Lower lobe of right lung (tissue), 2 donors: ENCODE measurements at regions not wholly inside any gene's neighbourhood (a gene's known extent, or its start where the extent isn't known, plus 50 kb on each side); places are given as distances from the start of the nearest gene placed in this dataset.

ENCODE experiments used
- ATAC-seq, 2 donors: fragments of 200-7000 bp; cut with Tn5 transposase; one replicate each; pipeline ENCODE4 v1.9.1; 2020 to 2022; ENCODE audit warnings: mild to moderate bottlenecking in 2 of 2, moderate library complexity in 2 of 2
- DNase-seq: peaks from one replicate; pipeline ENCODE4 v3.0.0-alpha.2; 2020
- H3K27ac ChIP-seq: fragments of 200-600 bp; one replicate; pipeline ENCODE4 v1.8.0; 2022
- H3K27me3 ChIP-seq: fragments of 200-600 bp; one replicate; pipeline ENCODE4 v1.8.0; 2022; ENCODE audit warnings: low read depth
- H3K36me3 ChIP-seq: fragments of 200-600 bp; one replicate; pipeline ENCODE4 v1.8.0; 2022; ENCODE audit warnings: mild to moderate bottlenecking
- H3K4me1 ChIP-seq: fragments of 200-600 bp; one replicate; pipeline ENCODE4 v1.8.0; 2022
- H3K4me3 ChIP-seq: fragments of 200-600 bp; one replicate; pipeline ENCODE4 v1.8.0; 2022; ENCODE audit warnings: mild to moderate bottlenecking
- H3K9me3 ChIP-seq: fragments of 200-600 bp; one replicate; pipeline ENCODE4 v1.8.0; 2022
- intact Hi-C: fragments of 100-400 bp; cut with DNase I; formaldehyde crosslinking; loops from one replicate; pipeline ENCODE4 v1.11.0; 2022
- TF ChIP-seq, protein P1 (sequence below): fragments of 200-600 bp; IDR thresholded peaks from one replicate; pipeline ENCODE4 v1.8.0; 2022; ENCODE audit warnings: antibody characterized with exemption, mild to moderate bottlenecking
- donor health status: DM: no; HTN: yes; CAD: no; lungs with severe emphysema.

DNA sequence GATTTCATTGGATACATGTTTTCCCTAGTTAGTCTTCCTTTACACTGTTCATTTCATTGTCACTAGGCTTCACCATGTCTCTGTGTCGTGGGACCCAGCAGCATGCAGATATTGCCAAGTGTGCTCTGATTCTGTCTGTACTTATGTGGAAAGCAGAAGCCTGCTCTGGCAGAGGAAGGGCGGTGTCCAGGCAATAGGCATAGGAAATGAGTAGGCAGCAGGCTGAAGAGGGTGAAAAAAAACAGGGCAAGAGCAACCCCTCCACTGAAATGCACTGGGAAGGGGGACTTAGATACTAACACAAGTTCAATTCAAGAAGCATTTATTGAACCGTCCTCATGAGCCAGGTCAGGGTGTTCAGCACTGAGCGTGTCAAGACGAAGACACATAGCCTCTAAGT lies 85.2 kb upstream of the VAV3 start:
- no peaks in the 10 kb centered on the region for H3K27me3 ChIP-seq
- ATAC-seq: peak; percentile 74 to 81
- peak overlapping the region; percentile 46 for H3K27ac ChIP-seq
- intact Hi-C loops: no loop called here
- peak; percentile 68 for DNase-seq
- peak overlapping the region; percentile 38 for H3K4me3 ChIP-seq
- H3K36me3 ChIP-seq: no peaks in the 10 kb centered on the region
- peaks cover 48% of the 10 kb centered on the region for H3K4me1 ChIP-seq
- TF ChIP-seq, protein P1, sequence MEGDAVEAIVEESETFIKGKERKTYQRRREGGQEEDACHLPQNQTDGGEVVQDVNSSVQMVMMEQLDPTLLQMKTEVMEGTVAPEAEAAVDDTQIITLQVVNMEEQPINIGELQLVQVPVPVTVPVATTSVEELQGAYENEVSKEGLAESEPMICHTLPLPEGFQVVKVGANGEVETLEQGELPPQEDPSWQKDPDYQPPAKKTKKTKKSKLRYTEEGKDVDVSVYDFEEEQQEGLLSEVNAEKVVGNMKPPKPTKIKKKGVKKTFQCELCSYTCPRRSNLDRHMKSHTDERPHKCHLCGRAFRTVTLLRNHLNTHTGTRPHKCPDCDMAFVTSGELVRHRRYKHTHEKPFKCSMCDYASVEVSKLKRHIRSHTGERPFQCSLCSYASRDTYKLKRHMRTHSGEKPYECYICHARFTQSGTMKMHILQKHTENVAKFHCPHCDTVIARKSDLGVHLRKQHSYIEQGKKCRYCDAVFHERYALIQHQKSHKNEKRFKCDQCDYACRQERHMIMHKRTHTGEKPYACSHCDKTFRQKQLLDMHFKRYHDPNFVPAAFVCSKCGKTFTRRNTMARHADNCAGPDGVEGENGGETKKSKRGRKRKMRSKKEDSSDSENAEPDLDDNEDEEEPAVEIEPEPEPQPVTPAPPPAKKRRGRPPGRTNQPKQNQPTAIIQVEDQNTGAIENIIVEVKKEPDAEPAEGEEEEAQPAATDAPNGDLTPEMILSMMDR: no peak
- no peaks in the 10 kb centered on the region for H3K9me3 ChIP-seq

DNA sequence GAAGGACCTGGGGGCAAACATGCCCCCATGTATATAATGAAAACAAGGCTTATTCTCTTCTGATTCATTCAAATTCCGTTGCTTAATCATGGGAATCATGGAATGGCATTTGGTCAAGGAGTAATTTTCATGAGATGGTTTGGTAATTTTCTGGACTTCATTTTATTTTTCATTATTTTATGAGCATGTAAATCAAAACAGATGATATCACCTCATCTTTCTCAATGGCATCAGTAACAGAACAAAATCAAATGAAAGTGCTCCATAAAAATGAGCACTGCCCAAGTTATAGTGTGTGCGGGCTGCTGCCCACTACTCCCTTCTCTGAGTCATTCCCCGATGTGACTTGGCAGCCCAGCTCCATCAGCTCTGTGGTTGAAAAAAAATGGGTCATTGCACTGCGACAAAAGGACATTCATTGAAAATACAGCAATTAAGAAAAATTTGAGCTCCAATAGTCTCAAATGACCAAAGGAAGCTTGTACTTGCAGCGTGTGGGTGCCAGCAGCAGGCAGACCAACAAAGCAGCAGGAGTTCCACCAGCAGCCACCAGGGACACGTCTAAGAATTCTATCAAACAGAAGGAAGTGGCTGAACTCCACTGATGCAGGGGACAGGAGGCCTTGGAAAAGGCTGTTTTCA lies 84.3 kb upstream of the VAV3 start:
- peak overlapping the region; percentile 46 for H3K27ac ChIP-seq

DNA sequence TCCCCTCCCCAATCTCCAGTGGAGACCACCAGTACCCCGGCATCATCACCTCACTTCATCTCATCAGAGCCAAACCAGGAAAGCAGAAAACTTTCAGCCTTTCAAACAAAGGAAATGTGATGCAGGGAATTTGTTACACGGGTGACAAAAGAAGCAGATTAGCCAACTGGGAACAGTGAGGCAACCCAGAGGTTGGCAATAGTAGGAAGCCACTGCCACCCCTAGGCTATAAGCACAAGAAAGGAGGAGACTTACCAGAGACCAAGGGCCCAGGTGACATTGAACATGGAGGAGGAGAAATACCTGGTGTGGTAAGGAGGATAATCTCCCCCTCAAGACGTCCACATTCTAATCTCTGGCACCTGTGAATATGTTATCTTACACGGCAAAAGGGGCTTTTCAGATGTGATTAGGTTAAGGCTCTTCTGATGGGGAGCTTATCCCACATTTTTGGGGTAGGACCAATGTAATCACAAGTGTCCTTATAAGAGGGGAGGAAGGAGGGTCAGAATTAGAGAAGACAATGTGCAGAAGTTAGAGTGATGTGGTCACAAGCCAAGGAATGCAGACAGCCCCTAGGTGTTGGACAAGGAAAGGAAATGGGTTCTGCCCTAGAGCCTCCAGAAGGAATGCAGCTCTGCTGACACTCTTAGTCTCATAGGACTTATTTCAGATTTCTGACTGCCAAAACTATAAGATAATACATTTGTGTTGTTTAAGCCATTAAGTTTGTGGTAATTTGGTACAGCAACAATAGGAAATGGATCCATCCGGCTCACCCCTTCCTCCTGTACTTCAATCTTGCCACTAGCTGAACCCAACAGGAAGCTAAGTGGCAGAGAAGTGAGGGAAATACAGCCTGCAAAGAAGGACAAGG lies 83.6 kb upstream of the VAV3 start:
- no peaks in the 10 kb centered on the region for H3K9me3 ChIP-seq
- H3K4me3 ChIP-seq: no peak overlapping the region
- intact Hi-C loops: no loop called here
- no peaks in the 10 kb centered on the region for H3K36me3 ChIP-seq
- no peaks in the 10 kb centered on the region for H3K27me3 ChIP-seq
- ATAC-seq (no peak), DNase-seq (no peak)
- peaks cover 36% of the 10 kb centered on the region for H3K4me1 ChIP-seq
- TF ChIP-seq, protein P1: no peak
- H3K27ac ChIP-seq: no peak overlapping the region

More for the DNA sequence above, 84.3 kb upstream of the VAV3 start:
- TF ChIP-seq, protein P1: peak; percentile 53
- no peak overlapping the region for H3K4me3 ChIP-seq
- H3K36me3 ChIP-seq: no peaks in the 10 kb centered on the region
- ATAC-seq (peak; percentile 62 to 63), DNase-seq (peak; percentile 68)
- intact Hi-C loops: no loop called here
- no peaks in the 10 kb centered on the region for H3K27me3 ChIP-seq
- peaks cover 39% of the 10 kb centered on the region for H3K4me1 ChIP-seq
- H3K9me3 ChIP-seq: no peaks in the 10 kb centered on the region

DNA sequence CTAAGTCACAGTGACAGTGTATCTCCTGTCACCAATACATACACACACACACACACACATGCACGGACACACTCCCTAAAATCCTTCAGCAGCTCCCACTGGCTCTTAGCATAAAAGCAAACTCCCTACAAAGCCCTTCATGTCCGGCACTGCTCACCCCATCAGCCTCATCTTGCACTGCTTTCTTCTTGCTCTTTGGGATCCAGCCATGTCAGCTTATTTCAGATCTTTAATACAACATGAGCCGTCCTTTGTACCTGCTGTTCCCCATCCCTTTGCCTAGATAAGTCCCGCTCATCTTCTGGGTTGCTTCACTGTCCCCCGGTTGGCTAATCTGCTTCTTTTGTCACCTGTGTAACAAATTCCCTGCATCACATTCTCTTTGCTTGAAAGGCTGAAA lies 82.1 kb upstream of the VAV3 start:
- Histone ChIP-seq H3K27ac (no peak overlapping the region), H3K9me3 (no peaks in the 10 kb centered on the region), H3K4me1 (peaks cover 24% of the 10 kb centered on the region), H3K36me3 (no peaks in the 10 kb centered on the region), H3K4me3 (no peak overlapping the region), H3K27me3 (no peaks in the 10 kb centered on the region)
- TF ChIP-seq, protein P1: no peak
- ATAC-seq (no peak), DNase-seq (no peak)
- intact Hi-C loops: no loop called here

DNA sequence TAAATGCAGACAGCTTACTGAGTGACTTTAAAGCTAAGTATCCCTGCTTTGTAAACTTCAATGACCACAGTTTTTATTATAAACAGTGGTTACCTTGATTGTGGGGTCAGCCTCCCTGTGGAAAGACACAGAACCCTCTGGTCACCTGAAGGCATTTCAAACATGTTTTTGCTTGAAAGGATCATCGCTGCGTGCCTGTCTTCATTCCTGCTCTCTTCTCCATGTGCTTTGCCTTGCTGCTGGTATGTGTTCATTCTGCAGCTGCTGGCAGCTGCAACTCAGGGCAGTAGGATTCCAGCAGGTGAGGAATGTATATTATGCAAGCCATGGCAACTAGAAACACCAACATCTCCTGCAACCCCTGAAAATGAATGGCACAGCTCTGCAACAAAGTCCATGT lies 81.0 kb upstream of the VAV3 start:
- peaks cover 22% of the 10 kb centered on the region for H3K4me1 ChIP-seq
- intact Hi-C loops: no loop called here
- H3K4me3 ChIP-seq: no peak overlapping the region
- no peak for ATAC-seq
- H3K27me3 ChIP-seq: no peaks in the 10 kb centered on the region
- no peaks in the 10 kb centered on the region for H3K36me3 ChIP-seq
- no peak for DNase-seq
- TF ChIP-seq, protein P1: no peak
- H3K9me3 ChIP-seq: no peaks in the 10 kb centered on the region
- H3K27ac ChIP-seq: no peak overlapping the region
